PC-9 (cell line): ENCODE measurements at regions not wholly inside any gene's neighbourhood (a gene's known extent, or its start where the extent isn't known, plus 50 kb on each side); places are given as distances from the start of the nearest gene placed in this dataset.

Experiments
- BruUV-seq: library from RNA; stranded (reverse); fragments of 400-500 nt; replicated peaks from 2 replicates; lab custom pipeline; 2021; lab: Mats Ljungman, UMichigan
- CTCF ChIA-PET: fragments of 300-600 bp; sonication (Branson Sonifier 250); formaldehyde crosslinking; loops from one replicate; lab custom pipeline; 2022; ENCODE audit warnings: antibody characterized with exemption; lab: Charles Lee
- POLR2A ChIA-PET: fragments of 300-600 bp; sonication (Branson Sonifier 250); formaldehyde crosslinking; loops from one replicate; lab custom pipeline; 2022; ENCODE audit warnings: antibody characterized with exemption; ENCODE audit not compliant: unreplicated experiment; lab: Charles Lee
- DNase-seq, 2 experiments: peaks; one replicate each; pipeline versions ENCODE4 v3.0.0 to v3.0.0-alpha.2; 2015 to 2022; ENCODE audit warnings: mixed read lengths in 1 of 2
- H2AFZ ChIP-seq: fragments of 200-600 bp; sonication (generic); 2 replicates; pipeline ENCODE4 v1.8.1; 2017; ENCODE audit warnings: antibody characterized with exemption
- H3F3A ChIP-seq: fragments of 200-600 bp; sonication (generic); 2 replicates; pipeline ENCODE4 v1.8.1; 2017; ENCODE audit warnings: antibody characterized with exemption, mild to moderate bottlenecking, low read depth; ENCODE audit not compliant: insufficient read depth
- H3K27ac ChIP-seq: fragments of 200-600 bp; sonication (generic); 2 replicates; pipeline ENCODE4 v1.6.1; 2016; ENCODE audit warnings: mixed run types
- H3K27me3 ChIP-seq: fragments of 200-600 bp; sonication (generic); 2 replicates; pipeline ENCODE4 v1.6.1; 2016; ENCODE audit warnings: low read depth, mixed run types; ENCODE audit not compliant: insufficient read depth
- H3K36me3 ChIP-seq: fragments of 200-600 bp; sonication (generic); 2 replicates; pipeline ENCODE4 v1.6.1; 2016; ENCODE audit warnings: low read depth, mixed run types
- H3K4me1 ChIP-seq: fragments of 200-600 bp; sonication (generic); replicated peaks from 2 replicates; pipeline ENCODE4 v1.6.1; 2016; ENCODE audit warnings: mixed run types; ENCODE audit not compliant: insufficient read depth
- H3K4me2 ChIP-seq: fragments of 200-600 bp; sonication (generic); 2 replicates; pipeline ENCODE4 v1.6.1; 2017; ENCODE audit warnings: mixed run types
- H3K4me3 ChIP-seq: fragments of 200-600 bp; sonication (generic); 2 replicates; pipeline ENCODE4 v1.6.1; 2016; ENCODE audit warnings: mixed run types
- H3K79me2 ChIP-seq: fragments of 200-600 bp; sonication (generic); 2 replicates; pipeline ENCODE4 v1.6.1; 2017; ENCODE audit warnings: low read depth, mixed run types
- H3K9me2 ChIP-seq: fragments of 200-600 bp; sonication (generic); 2 replicates; pipeline ENCODE4 v1.8.1; 2017; ENCODE audit warnings: mild to moderate bottlenecking; ENCODE audit not compliant: insufficient read depth
- H3K9me3 ChIP-seq: fragments of 200-600 bp; sonication (generic); 2 replicates; pipeline ENCODE4 v1.8.1; 2016; ENCODE audit warnings: low read depth; ENCODE audit not compliant: insufficient read depth
- H4K20me1 ChIP-seq: fragments of 200-600 bp; sonication (generic); 2 replicates; pipeline ENCODE4 v1.8.1; 2017; ENCODE audit not compliant: insufficient read depth
- EZH2 ChIP-seq: fragments of 200-600 bp; sonication (generic); IDR thresholded peaks from 2 replicates; pipeline ENCODE4 v1.8.0; 2017; ENCODE audit warnings: antibody characterized with exemption, low read depth
- intact Hi-C: fragments of 100-400 bp; cut with micrococcal nuclease; formaldehyde crosslinking; loops from one replicate; pipeline ENCODE4 v1.10.0; 2022; ENCODE audit not compliant: unreplicated experiment
- TF ChIP-seq, protein P1 (sequence below): fragments of 200-600 bp; sonication (generic); conservative IDR thresholded peaks from 2 replicates; pipeline ENCODE4 v1.6.1; 2017; ENCODE audit warnings: mixed run types, antibody characterized with exemption, mild to moderate bottlenecking, moderate library complexity

DNA sequence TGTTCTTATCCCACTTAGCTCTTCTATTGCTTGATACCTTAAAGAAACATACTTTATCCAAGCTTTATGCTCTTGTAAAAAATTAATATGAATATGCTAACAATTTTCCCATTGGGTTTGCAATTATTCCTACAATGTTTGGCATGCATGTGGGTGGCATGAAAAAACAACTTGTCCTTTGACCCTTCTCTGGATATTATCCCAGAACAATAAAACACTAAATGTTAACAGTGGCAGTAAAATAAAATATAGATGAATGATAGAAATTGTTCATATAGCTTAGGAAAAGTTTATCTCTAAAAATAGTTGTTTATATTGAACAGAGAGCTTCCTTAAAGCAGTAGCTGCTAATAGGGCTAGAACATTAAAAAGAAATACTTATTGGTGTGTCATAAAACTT lies 860.5 kb upstream of the LRRC4C start:
- no peaks in the 10 kb centered on the region for H3K9me2 ChIP-seq
- TF ChIP-seq, protein P1, sequence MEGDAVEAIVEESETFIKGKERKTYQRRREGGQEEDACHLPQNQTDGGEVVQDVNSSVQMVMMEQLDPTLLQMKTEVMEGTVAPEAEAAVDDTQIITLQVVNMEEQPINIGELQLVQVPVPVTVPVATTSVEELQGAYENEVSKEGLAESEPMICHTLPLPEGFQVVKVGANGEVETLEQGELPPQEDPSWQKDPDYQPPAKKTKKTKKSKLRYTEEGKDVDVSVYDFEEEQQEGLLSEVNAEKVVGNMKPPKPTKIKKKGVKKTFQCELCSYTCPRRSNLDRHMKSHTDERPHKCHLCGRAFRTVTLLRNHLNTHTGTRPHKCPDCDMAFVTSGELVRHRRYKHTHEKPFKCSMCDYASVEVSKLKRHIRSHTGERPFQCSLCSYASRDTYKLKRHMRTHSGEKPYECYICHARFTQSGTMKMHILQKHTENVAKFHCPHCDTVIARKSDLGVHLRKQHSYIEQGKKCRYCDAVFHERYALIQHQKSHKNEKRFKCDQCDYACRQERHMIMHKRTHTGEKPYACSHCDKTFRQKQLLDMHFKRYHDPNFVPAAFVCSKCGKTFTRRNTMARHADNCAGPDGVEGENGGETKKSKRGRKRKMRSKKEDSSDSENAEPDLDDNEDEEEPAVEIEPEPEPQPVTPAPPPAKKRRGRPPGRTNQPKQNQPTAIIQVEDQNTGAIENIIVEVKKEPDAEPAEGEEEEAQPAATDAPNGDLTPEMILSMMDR, result no peak
- no peak for TF ChIP-seq EZH2
- no peaks in the 10 kb centered on the region for H3K27me3 ChIP-seq
- H3K4me1 ChIP-seq, result no peaks in the 10 kb centered on the region
- CTCF ChIA-PET, result no interaction called here
- no peaks in the 10 kb centered on the region for H4K20me1 ChIP-seq
- no peaks in the 10 kb centered on the region for H3K9me3 ChIP-seq
- no peak overlapping the region for H3K4me3 ChIP-seq
- no peak overlapping the region for H3K4me2 ChIP-seq
- H3K79me2 ChIP-seq, result no peaks in the 10 kb centered on the region
- H3K36me3 ChIP-seq, result no peaks in the 10 kb centered on the region
- BruUV-seq, result no TSS peak
- H3K27ac ChIP-seq, result no peak overlapping the region
- H2AFZ ChIP-seq, result no peak overlapping the region
- intact Hi-C loops, result no loop called here
- DNase-seq, result no peak
- POLR2A ChIA-PET, result no interaction called here
- H3F3A ChIP-seq, result no peaks in the 10 kb centered on the region

DNA sequence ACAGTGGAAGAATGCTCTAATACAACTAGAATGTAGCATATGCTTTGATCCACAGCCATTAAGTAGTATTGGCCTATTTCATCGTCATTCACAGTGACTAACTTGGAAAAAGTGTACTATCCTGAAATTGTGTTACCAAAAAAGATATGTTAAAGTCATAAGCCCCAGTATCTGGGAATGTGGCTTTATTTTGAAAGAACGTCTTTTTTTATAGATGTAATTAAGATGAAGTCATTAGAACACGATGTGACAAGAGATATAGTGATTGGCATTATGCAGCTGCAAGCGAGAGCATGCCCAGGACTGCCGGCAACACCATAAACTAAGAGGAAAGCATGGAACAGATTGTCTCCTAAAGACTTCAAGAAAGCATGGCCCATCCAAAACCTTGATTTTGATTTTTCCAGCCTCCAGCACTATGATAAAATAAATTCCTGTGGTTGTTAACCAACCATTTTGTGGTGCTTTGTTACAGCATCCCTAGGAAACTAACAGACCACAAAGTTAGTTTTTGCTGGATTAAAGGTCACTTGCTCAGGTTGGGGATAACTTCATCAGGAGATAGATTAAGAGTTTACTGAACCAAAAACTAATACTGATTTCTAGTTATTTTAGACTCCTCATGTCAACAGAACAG lies 870.6 kb upstream of the LRRC4C start:
- Histone ChIP-seq H3F3A (no peaks in the 10 kb centered on the region), H4K20me1 (no peaks in the 10 kb centered on the region), H3K27me3 (no peaks in the 10 kb centered on the region), H3K4me1 (no peaks in the 10 kb centered on the region), H3K9me3 (no peaks in the 10 kb centered on the region), H3K36me3 (no peaks in the 10 kb centered on the region), H3K4me3 (no peak overlapping the region), H3K9me2 (no peaks in the 10 kb centered on the region), H2AFZ (no peak overlapping the region), H3K27ac (no peak overlapping the region), H3K4me2 (no peak overlapping the region), H3K79me2 (no peaks in the 10 kb centered on the region)
- DNase-seq, result no peak
- TF ChIP-seq, protein P1, result no peak
- TF ChIP-seq EZH2, result no peak
- intact Hi-C loops, result no loop called here
- ChIA-PET POLR2A (no interaction called here), CTCF (no interaction called here)
- BruUV-seq, result no TSS peak

GRCh38 chr11:42337786-42338455 lies 878.5 kb upstream of the LRRC4C start:
- Histone ChIP-seq H3F3A (no peaks in the 10 kb centered on the region), H3K36me3 (no peaks in the 10 kb centered on the region), H3K9me2 (no peaks in the 10 kb centered on the region), H4K20me1 (no peaks in the 10 kb centered on the region), H3K27me3 (no peaks in the 10 kb centered on the region), H3K4me2 (no peak overlapping the region), H2AFZ (no peak overlapping the region), H3K4me3 (no peak overlapping the region), H3K9me3 (no peaks in the 10 kb centered on the region), H3K4me1 (no peaks in the 10 kb centered on the region), H3K79me2 (no peaks in the 10 kb centered on the region), H3K27ac (no peak overlapping the region)
- intact Hi-C loops, result no loop called here
- BruUV-seq, result no TSS peak
- TF ChIP-seq, protein P1, result no peak
- TF ChIP-seq EZH2, result no peak
- no peak for DNase-seq
- POLR2A ChIA-PET, result no interaction called here
- CTCF ChIA-PET, result no interaction called here
